ENCODE measurements at regions not wholly inside any gene's neighbourhood (a gene's known extent, or its start where the extent isn't known, plus 50 kb on each side); places are given as distances from the start of the nearest gene placed in this dataset.

GRCh38 chr15:62360332-62361097 lies 195.4 kb upstream of the C2CD4B start:
- H3K4me1 ChIP-seq = no peaks in the 10 kb centered on the region
- TF ChIP-seq POLR2A (IDR thresholded peaks at IDR 0.05) = no peak
- TF ChIP-seq CTCF (IDR thresholded peaks at IDR 0.05) = no peak
- no peak for TF ChIP-seq POLR2AphosphoS5 (IDR thresholded peaks at IDR 0.05; ENCODE audit: insufficient read depth in 1 of 2, low read depth in 1 of 2)
- no peaks in the 10 kb centered on the region for H3K9me3 ChIP-seq
- H3K27me3 ChIP-seq = no peaks in the 10 kb centered on the region
- no peak overlapping the region for H3K4me3 ChIP-seq
- H3K36me3 ChIP-seq = no peaks in the 10 kb centered on the region
- H3K27ac ChIP-seq = no peak overlapping the region
- intact Hi-C loops (cut with DNase I) = no loop called here
- DNase-seq (ENCODE audit: extremely low spot score in 2 of 2) = no peak

GRCh38 chr15:62362144-62362543 lies 197.1 kb upstream of the C2CD4B start:
- Histone ChIP-seq H3K27ac (no peak overlapping the region), H3K27me3 (no peaks in the 10 kb centered on the region), H3K36me3 (no peaks in the 10 kb centered on the region), H3K4me3 (no peak overlapping the region), H3K4me1 (no peaks in the 10 kb centered on the region), H3K9me3 (no peaks in the 10 kb centered on the region)
- intact Hi-C loops (cut with DNase I) = no loop called here
- TF ChIP-seq CTCF (IDR thresholded peaks at IDR 0.05) (no peak), POLR2A (IDR thresholded peaks at IDR 0.05) (no peak), POLR2AphosphoS5 (IDR thresholded peaks at IDR 0.05; ENCODE audit: insufficient read depth in 1 of 2, low read depth in 1 of 2) (no peak)
- no peak for DNase-seq (ENCODE audit: extremely low spot score in 2 of 2)

GRCh38 chr15:62362608-62363007 lies 197.5 kb upstream of the C2CD4B start:
- intact Hi-C loops (cut with DNase I) = no loop called here
- DNase-seq (ENCODE audit: extremely low spot score in 2 of 2) = no peak
- H3K36me3 ChIP-seq = no peaks in the 10 kb centered on the region
- no peak overlapping the region for H3K4me3 ChIP-seq
- no peaks in the 10 kb centered on the region for H3K9me3 ChIP-seq
- TF ChIP-seq POLR2AphosphoS5 (IDR thresholded peaks at IDR 0.05; ENCODE audit: insufficient read depth in 1 of 2, low read depth in 1 of 2) (no peak), POLR2A (IDR thresholded peaks at IDR 0.05) (no peak), CTCF (IDR thresholded peaks at IDR 0.05) (no peak)
- no peaks in the 10 kb centered on the region for H3K4me1 ChIP-seq
- H3K27me3 ChIP-seq = no peaks in the 10 kb centered on the region
- H3K27ac ChIP-seq = no peak overlapping the region

GRCh38 chr15:62363913-62364312 lies 198.8 kb upstream of the C2CD4B start:
- H3K9me3 ChIP-seq = no peaks in the 10 kb centered on the region
- no peak overlapping the region for H3K4me3 ChIP-seq
- H3K36me3 ChIP-seq = no peaks in the 10 kb centered on the region
- intact Hi-C loops (cut with DNase I) = no loop called here
- TF ChIP-seq POLR2AphosphoS5 (IDR thresholded peaks at IDR 0.05; ENCODE audit: insufficient read depth in 1 of 2, low read depth in 1 of 2) (no peak), POLR2A (IDR thresholded peaks at IDR 0.05) (no peak), CTCF (IDR thresholded peaks at IDR 0.05) (no peak)
- H3K27ac ChIP-seq = no peak overlapping the region
- H3K4me1 ChIP-seq = no peaks in the 10 kb centered on the region
- no peaks in the 10 kb centered on the region for H3K27me3 ChIP-seq
- DNase-seq (ENCODE audit: extremely low spot score in 2 of 2) = no peak

GRCh38 chr15:62365795-62366442 lies 200.8 kb upstream of the C2CD4B start:
- H3K27ac ChIP-seq = no peak overlapping the region
- no peak for DNase-seq (ENCODE audit: extremely low spot score in 2 of 2)
- no peaks in the 10 kb centered on the region for H3K36me3 ChIP-seq
- TF ChIP-seq CTCF (IDR thresholded peaks at IDR 0.05) (no peak), POLR2A (IDR thresholded peaks at IDR 0.05) (no peak), POLR2AphosphoS5 (IDR thresholded peaks at IDR 0.05; ENCODE audit: insufficient read depth in 1 of 2, low read depth in 1 of 2) (no peak)
- H3K4me1 ChIP-seq = no peaks in the 10 kb centered on the region
- no peaks in the 10 kb centered on the region for H3K27me3 ChIP-seq
- H3K9me3 ChIP-seq = no peaks in the 10 kb centered on the region
- H3K4me3 ChIP-seq = no peak overlapping the region
- intact Hi-C loops (cut with DNase I) = no loop called here
